ENCODE measurements at regions not wholly inside any gene's neighbourhood (a gene's known extent, or its start where the extent isn't known, plus 50 kb on each side); places are given as distances from the start of the nearest gene placed in this dataset.

- no peaks in the 10 kb centered on the region for H3K36me3 ChIP-seq (ENCODE audit: control insufficient read depth, insufficient read depth, low read length)
- H3K27me3 ChIP-seq (ENCODE audit: control insufficient read depth, insufficient read depth, low read length) = no peaks in the 10 kb centered on the region
- H3K27ac ChIP-seq (ENCODE audit: low read depth, low read length) = no peak overlapping the region
- H3K9me3 ChIP-seq (ENCODE audit: control insufficient read depth, insufficient read depth, low read depth, low read length) = 0 out of 2 replicates have a peak, but pooled peaks cover 7% of the 10 kb centered on the region
- no peak overlapping the region for H3K4me3 ChIP-seq (ENCODE audit: low read depth, low read length)
- no peak overlapping the region for H3K9ac ChIP-seq (ENCODE audit: low read length)
- no peaks in the 10 kb centered on the region for H3K4me1 ChIP-seq (ENCODE audit: control insufficient read depth, insufficient read depth, low read length)
Observed at GRCh38 chr4:23602720-23603119, 287.1 kb downstream of the PPARGC1A start.

GRCh38 chr4:23594125-23594524 is 295.7 kb downstream of the PPARGC1A start:
- no peaks in the 10 kb centered on the region for H3K4me1 ChIP-seq (ENCODE audit: control insufficient read depth, insufficient read depth, low read length)
- no peaks in the 10 kb centered on the region for H3K27me3 ChIP-seq (ENCODE audit: control insufficient read depth, insufficient read depth, low read length)
- no peak overlapping the region for H3K27ac ChIP-seq (ENCODE audit: low read depth, low read length)
- no peaks in the 10 kb centered on the region for H3K36me3 ChIP-seq (ENCODE audit: control insufficient read depth, insufficient read depth, low read length)
- H3K4me3 ChIP-seq (ENCODE audit: low read depth, low read length) = no peak overlapping the region
- peaks cover 26% of the 10 kb centered on the region for H3K9me3 ChIP-seq (ENCODE audit: control insufficient read depth, insufficient read depth, low read depth, low read length)
- no peak overlapping the region for H3K9ac ChIP-seq (ENCODE audit: low read length)

- Histone ChIP-seq H3K4me3 (ENCODE audit: low read depth, low read length) (no peak overlapping the region), H3K4me1 (ENCODE audit: control insufficient read depth, insufficient read depth, low read length) (no peaks in the 10 kb centered on the region), H3K27ac (ENCODE audit: low read depth, low read length) (no peak overlapping the region), H3K36me3 (ENCODE audit: control insufficient read depth, insufficient read depth, low read length) (no peaks in the 10 kb centered on the region), H3K27me3 (ENCODE audit: control insufficient read depth, insufficient read depth, low read length) (no peaks in the 10 kb centered on the region), H3K9ac (ENCODE audit: low read length) (no peak overlapping the region), H3K9me3 (ENCODE audit: control insufficient read depth, insufficient read depth, low read depth, low read length) (peaks cover 26% of the 10 kb centered on the region)
Observed at GRCh38 chr4:23590431-23590830, 299.4 kb downstream of the PPARGC1A start.

- Histone ChIP-seq H3K4me1 (ENCODE audit: control insufficient read depth, insufficient read depth, low read length) (peaks cover 25% of the 10 kb centered on the region), H3K9ac (ENCODE audit: low read length) (no peak overlapping the region), H3K36me3 (ENCODE audit: control insufficient read depth, insufficient read depth, low read length) (no peaks in the 10 kb centered on the region), H3K27me3 (ENCODE audit: control insufficient read depth, insufficient read depth, low read length) (no peaks in the 10 kb centered on the region), H3K27ac (ENCODE audit: low read depth, low read length) (no peak overlapping the region; the same call in 1 of the 2 replicates), H3K9me3 (ENCODE audit: control insufficient read depth, insufficient read depth, low read depth, low read length) (no peaks in the 10 kb centered on the region), H3K4me3 (ENCODE audit: low read depth, low read length) (no peak overlapping the region)
Observed at GRCh38 chr4:23584024-23584423, 305.8 kb downstream of the PPARGC1A start.

- H3K27me3 ChIP-seq (ENCODE audit: control insufficient read depth, insufficient read depth, low read length) = no peaks in the 10 kb centered on the region
- no peak overlapping the region for H3K4me3 ChIP-seq (ENCODE audit: low read depth, low read length)
- H3K4me1 ChIP-seq (ENCODE audit: control insufficient read depth, insufficient read depth, low read length) = peaks cover 25% of the 10 kb centered on the region
- H3K27ac ChIP-seq (ENCODE audit: low read depth, low read length) = no peak overlapping the region
- no peaks in the 10 kb centered on the region for H3K36me3 ChIP-seq (ENCODE audit: control insufficient read depth, insufficient read depth, low read length)
- no peaks in the 10 kb centered on the region for H3K9me3 ChIP-seq (ENCODE audit: control insufficient read depth, insufficient read depth, low read depth, low read length)
- H3K9ac ChIP-seq (ENCODE audit: low read length) = no peak overlapping the region
Observed at GRCh38 chr4:23582671-23583070, 307.2 kb downstream of the PPARGC1A start.

- Histone ChIP-seq H3K36me3 (ENCODE audit: control insufficient read depth, insufficient read depth, low read length) (no peaks in the 10 kb centered on the region), H3K27me3 (ENCODE audit: control insufficient read depth, insufficient read depth, low read length) (no peaks in the 10 kb centered on the region), H3K4me1 (ENCODE audit: control insufficient read depth, insufficient read depth, low read length) (peaks cover 24% of the 10 kb centered on the region), H3K27ac (ENCODE audit: low read depth, low read length) (no peak overlapping the region), H3K4me3 (ENCODE audit: low read depth, low read length) (no peak overlapping the region), H3K9me3 (ENCODE audit: control insufficient read depth, insufficient read depth, low read depth, low read length) (peaks cover 10% of the 10 kb centered on the region; the same call in 1 of the 2 replicates), H3K9ac (ENCODE audit: low read length) (no peak overlapping the region)
Observed at GRCh38 chr4:23579166-23579565, 310.7 kb downstream of the PPARGC1A start.

- Histone ChIP-seq H3K9me3 (ENCODE audit: control insufficient read depth, insufficient read depth, low read depth, low read length) (peaks cover 27% of the 10 kb centered on the region), H3K9ac (ENCODE audit: low read length) (no peak overlapping the region), H3K36me3 (ENCODE audit: control insufficient read depth, insufficient read depth, low read length) (no peaks in the 10 kb centered on the region), H3K27ac (ENCODE audit: low read depth, low read length) (no peak overlapping the region), H3K4me1 (ENCODE audit: control insufficient read depth, insufficient read depth, low read length) (peaks cover 7% of the 10 kb centered on the region; the same call in 1 of the 2 replicates), H3K27me3 (ENCODE audit: control insufficient read depth, insufficient read depth, low read length) (no peaks in the 10 kb centered on the region), H3K4me3 (ENCODE audit: low read depth, low read length) (no peak overlapping the region)
Observed at GRCh38 chr4:23577398-23577797, 312.4 kb downstream of the PPARGC1A start.

- Histone ChIP-seq H3K36me3 (ENCODE audit: control insufficient read depth, insufficient read depth, low read length) (no peaks in the 10 kb centered on the region), H3K27me3 (ENCODE audit: control insufficient read depth, insufficient read depth, low read length) (no peaks in the 10 kb centered on the region)
Observed at GRCh38 chr4:23572382-23572781, 317.5 kb downstream of the PPARGC1A start.

GRCh38 chr4:23567338-23567737 is 322.5 kb downstream of the PPARGC1A start:
- Histone ChIP-seq H3K9ac (ENCODE audit: low read length) (no peak overlapping the region), H3K4me3 (ENCODE audit: low read depth, low read length) (no peak overlapping the region), H3K36me3 (ENCODE audit: control insufficient read depth, insufficient read depth, low read length) (no peaks in the 10 kb centered on the region), H3K9me3 (ENCODE audit: control insufficient read depth, insufficient read depth, low read depth, low read length) (peaks cover 4% of the 10 kb centered on the region), H3K27me3 (ENCODE audit: control insufficient read depth, insufficient read depth, low read length) (no peaks in the 10 kb centered on the region), H3K4me1 (ENCODE audit: control insufficient read depth, insufficient read depth, low read length) (peaks cover 8% of the 10 kb centered on the region; the same call in 1 of the 2 replicates), H3K27ac (ENCODE audit: low read depth, low read length) (no peak overlapping the region)

More at GRCh38 chr4:23572382-23572781, 317.5 kb downstream of the PPARGC1A start:
- Histone ChIP-seq H3K4me1 (ENCODE audit: control insufficient read depth, insufficient read depth, low read length) (peaks cover 8% of the 10 kb centered on the region; the same call in 1 of the 2 replicates), H3K9ac (ENCODE audit: low read length) (no peak overlapping the region), H3K27ac (ENCODE audit: low read depth, low read length) (no peak overlapping the region), H3K9me3 (ENCODE audit: control insufficient read depth, insufficient read depth, low read depth, low read length) (peaks cover 32% of the 10 kb centered on the region), H3K4me3 (ENCODE audit: low read depth, low read length) (no peak overlapping the region)

GRCh38 chr4:23560748-23561147 is 329.1 kb downstream of the PPARGC1A start:
- Histone ChIP-seq H3K4me3 (ENCODE audit: low read depth, low read length) (no peak overlapping the region), H3K27me3 (ENCODE audit: control insufficient read depth, insufficient read depth, low read length) (no peaks in the 10 kb centered on the region), H3K9ac (ENCODE audit: low read length) (no peak overlapping the region), H3K4me1 (ENCODE audit: control insufficient read depth, insufficient read depth, low read length) (no peaks in the 10 kb centered on the region; the same call in 1 of the 2 replicates), H3K27ac (ENCODE audit: low read depth, low read length) (no peak overlapping the region), H3K9me3 (ENCODE audit: control insufficient read depth, insufficient read depth, low read depth, low read length) (no peaks in the 10 kb centered on the region), H3K36me3 (ENCODE audit: control insufficient read depth, insufficient read depth, low read length) (no peaks in the 10 kb centered on the region)

GRCh38 chr4:23558101-23558500 is 331.7 kb downstream of the PPARGC1A start:
- Histone ChIP-seq H3K27me3 (ENCODE audit: control insufficient read depth, insufficient read depth, low read length) (no peaks in the 10 kb centered on the region), H3K4me1 (ENCODE audit: control insufficient read depth, insufficient read depth, low read length) (no peaks in the 10 kb centered on the region; the same call in 1 of the 2 replicates), H3K27ac (ENCODE audit: low read depth, low read length) (no peak overlapping the region), H3K4me3 (ENCODE audit: low read depth, low read length) (no peak overlapping the region), H3K9me3 (ENCODE audit: control insufficient read depth, insufficient read depth, low read depth, low read length) (no peaks in the 10 kb centered on the region; the same call in 1 of the 2 replicates), H3K36me3 (ENCODE audit: control insufficient read depth, insufficient read depth, low read length) (no peaks in the 10 kb centered on the region), H3K9ac (ENCODE audit: low read length) (no peak overlapping the region)

GRCh38 chr4:23547601-23548000 is 342.2 kb downstream of the PPARGC1A start:
- H3K36me3 ChIP-seq (ENCODE audit: control insufficient read depth, insufficient read depth, low read length) = no peaks in the 10 kb centered on the region
- no peak overlapping the region for H3K27ac ChIP-seq (ENCODE audit: low read depth, low read length)
- peaks cover 8% of the 10 kb centered on the region; the same call in 1 of the 2 replicates for H3K4me1 ChIP-seq (ENCODE audit: control insufficient read depth, insufficient read depth, low read length)
- H3K9me3 ChIP-seq (ENCODE audit: control insufficient read depth, insufficient read depth, low read depth, low read length) = no peaks in the 10 kb centered on the region
- H3K4me3 ChIP-seq (ENCODE audit: low read depth, low read length) = no peak overlapping the region
- H3K27me3 ChIP-seq (ENCODE audit: control insufficient read depth, insufficient read depth, low read length) = no peaks in the 10 kb centered on the region
- H3K9ac ChIP-seq (ENCODE audit: low read length) = no peak overlapping the region
